Medulla oblongata (tissue), 1 donor: ENCODE measurements at regions not wholly inside any gene's neighbourhood (a gene's known extent, or its start where the extent isn't known, plus 50 kb on each side); places are given as distances from the start of the nearest gene placed in this dataset.

Source experiments
- DNase-seq: peaks from one replicate; pipeline ENCODE4 v3.0.0-alpha.2; 2015; ENCODE audit errors: extremely low spot score

DNA sequence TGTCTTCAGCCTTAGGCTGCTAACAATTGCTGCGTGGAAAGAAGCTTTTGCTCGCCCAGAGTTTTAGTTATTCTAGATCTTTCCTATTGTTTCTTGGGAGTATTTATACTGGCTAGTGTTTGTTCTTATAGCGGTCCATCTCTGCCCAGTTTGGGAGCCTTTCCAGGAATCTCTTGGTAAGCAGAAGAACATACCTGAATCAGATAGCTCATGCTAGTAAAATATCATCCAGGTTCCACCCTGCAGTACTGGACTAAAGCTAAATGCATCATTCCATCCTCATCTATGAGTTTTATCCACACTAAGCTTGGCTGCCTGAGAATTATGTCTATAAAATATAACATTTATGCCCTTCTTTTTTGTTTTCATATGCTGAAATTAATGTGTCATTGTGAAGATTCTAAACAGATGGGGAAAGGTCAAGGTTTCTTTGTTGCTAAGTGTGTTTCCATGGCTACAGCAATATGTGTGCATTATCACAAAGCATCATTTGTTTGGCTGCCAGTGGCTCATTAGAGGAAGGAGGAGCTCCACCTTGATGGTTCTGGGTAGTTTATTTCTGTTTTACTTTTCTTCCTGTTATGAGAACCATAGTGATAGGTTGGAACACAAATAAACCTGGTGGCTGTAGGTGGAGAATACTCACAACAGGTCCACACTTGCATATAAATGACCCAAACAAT is 182.8 kb downstream of the PIK3C3 start:
- no peak for DNase-seq

DNA sequence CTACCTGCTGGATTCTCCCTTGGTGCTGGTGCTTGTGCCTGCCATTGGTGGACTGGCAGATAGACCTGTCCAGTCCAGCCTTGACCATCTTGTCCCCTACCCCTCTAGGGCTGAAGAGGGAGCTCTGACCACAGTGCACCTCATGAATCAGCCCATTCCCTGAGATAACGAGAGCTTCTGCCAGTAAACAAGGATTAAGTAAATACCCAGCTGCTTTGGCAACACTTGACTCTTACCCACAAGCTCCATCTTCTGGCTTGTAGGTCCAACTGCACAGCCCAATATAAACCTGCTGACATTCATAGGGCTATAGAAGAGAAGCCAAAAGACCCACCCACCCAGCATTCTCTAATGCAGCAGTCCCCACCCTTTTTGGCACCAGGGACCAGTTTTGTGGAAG is 186.4 kb downstream of the PIK3C3 start:
- DNase-seq: no peak

DNA sequence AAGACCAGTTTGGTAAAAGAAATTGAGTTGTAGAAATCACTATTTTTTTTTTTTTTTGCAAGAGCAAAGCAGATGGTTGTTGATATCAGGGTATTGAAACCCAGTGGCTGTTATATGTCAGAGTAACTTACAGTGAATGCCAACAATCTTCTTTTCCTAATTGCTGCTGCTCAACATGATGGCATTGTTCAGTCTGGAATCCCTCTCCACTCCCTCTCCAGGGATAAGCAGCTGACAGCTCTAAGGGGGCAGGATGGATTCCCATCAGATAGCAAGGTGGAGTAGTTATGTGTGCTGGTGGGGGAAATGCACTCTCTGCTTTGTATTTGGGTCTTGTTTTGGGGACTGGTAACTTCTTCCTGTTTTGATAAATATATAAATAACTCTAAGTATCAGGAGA is 200.0 kb downstream of the PIK3C3 start:
- no peak for DNase-seq

GRCh38 chr18:42156281-42156680 is 201.2 kb downstream of the PIK3C3 start:
- DNase-seq: no peak

- DNase-seq: peak; percentile 8
Observed at GRCh38 chr18:42157420-42157819, 202.4 kb downstream of the PIK3C3 start.

DNA sequence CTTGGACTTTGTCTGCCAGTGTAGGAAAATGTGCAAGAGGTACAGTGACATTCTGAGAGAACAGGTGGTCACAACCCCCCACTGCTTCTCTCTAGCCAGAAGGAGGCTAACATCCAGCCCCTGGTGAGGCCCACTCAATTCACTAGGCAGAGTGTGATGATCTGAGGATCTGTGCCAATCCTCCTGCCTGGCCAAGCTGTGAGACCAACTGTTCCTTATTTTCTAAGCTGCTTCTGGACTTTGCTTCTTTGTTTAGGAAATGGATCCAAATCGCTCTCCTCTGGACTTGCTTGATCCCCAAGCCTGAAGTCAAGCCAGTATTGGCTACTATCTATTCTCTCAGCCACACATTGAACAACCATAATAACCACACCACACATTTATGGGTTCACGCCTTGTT is 202.8 kb downstream of the PIK3C3 start:
- peak; percentile 7 for DNase-seq

- DNase-seq: no peak
Observed at GRCh38 chr18:42159146-42159545, 204.1 kb downstream of the PIK3C3 start.

GRCh38 chr18:42163321-42163720 is 208.3 kb downstream of the PIK3C3 start:
- no peak for DNase-seq

DNA sequence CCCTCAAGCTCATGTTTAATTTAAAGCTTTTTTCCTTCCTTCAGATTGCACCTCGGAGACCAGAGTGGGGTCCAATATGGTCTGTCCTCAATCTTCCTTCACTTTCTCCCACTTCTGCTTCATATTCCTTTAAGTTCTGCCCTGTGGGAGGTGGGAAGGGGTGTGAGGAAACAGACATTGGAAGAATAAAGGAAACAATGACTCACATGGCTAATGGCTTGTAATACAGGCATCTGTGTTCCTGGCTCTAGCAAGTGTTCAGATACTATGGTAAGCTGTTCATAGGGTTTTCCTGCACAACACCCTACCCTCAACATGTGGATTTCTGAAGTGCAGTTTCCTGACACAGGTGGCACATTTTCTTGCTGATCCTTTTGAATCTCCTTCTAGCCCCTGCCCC is 209.5 kb downstream of the PIK3C3 start:
- DNase-seq: no peak

DNA sequence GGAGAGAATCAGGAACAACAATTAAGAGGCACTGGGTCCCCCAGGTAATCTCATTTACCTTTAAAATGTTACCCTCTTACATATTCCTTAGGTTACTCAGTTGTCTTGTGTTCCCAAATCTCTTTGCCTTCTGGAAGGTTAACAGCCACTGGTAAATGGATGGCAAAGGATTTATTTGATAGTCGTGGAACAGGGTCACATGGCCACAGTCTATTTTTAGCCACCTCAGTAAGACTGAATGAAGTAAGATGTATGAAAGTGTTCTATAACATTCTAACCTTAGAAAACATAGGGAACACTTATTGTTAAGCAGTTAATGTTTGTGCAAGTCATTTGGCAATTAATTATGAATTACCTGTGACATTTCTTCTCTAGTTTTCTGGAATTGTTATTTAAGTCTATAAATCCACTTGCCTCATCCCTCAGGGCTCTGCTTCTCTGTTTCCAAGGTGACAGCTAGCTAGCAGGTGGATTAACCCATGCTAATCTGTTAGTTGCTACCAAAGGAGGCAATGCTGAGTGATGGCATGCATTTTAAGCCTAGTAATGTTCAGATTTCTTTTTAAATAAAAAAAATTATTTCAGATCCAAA is 211.0 kb downstream of the PIK3C3 start:
- no peak for DNase-seq

DNA sequence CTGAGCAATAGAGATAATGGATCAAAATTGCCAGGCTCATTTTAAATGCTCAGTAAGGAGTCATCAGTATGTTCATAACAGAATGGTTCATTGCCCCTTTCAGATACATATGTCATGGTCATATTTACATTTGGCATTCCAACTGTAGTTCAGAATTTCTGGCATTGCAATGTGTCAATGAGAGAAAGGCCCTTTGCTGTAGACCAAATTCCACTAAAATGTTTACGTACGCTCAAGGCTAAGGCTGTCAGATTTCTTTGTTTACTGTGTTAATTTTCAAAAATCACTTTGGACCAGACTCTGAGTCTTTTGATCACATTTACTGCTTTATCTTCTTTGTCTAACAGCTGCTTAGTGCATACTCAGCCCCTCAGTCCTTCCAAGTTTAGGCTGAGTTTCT is 213.5 kb downstream of the PIK3C3 start:
- no peak for DNase-seq

GRCh38 chr18:42168907-42169306 is 213.9 kb downstream of the PIK3C3 start:
- DNase-seq: no peak

DNA sequence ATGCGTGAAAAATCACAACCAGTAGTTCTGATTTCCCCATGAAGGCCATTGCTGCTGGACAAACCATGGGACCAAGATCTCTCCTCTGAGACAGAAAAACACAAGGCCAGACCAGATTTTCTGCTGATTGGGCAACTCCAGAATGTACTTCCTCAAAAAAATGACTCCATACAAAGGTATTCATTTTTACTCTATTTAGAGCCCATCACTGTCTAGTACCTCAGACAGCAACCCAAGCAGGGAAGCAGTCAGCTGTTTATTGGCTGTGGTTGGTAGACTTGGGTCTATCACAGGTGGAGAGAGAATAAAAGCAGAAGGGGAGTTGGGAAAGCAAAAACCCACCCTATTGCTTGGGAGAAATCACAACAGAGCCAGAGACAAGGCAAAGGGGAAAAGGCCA is 219.9 kb downstream of the PIK3C3 start:
- DNase-seq: no peak

GRCh38 chr18:42176599-42176998 is 221.6 kb downstream of the PIK3C3 start:
- no peak for DNase-seq

GRCh38 chr18:42177390-42177789 is 222.4 kb downstream of the PIK3C3 start:
- no peak for DNase-seq

DNA sequence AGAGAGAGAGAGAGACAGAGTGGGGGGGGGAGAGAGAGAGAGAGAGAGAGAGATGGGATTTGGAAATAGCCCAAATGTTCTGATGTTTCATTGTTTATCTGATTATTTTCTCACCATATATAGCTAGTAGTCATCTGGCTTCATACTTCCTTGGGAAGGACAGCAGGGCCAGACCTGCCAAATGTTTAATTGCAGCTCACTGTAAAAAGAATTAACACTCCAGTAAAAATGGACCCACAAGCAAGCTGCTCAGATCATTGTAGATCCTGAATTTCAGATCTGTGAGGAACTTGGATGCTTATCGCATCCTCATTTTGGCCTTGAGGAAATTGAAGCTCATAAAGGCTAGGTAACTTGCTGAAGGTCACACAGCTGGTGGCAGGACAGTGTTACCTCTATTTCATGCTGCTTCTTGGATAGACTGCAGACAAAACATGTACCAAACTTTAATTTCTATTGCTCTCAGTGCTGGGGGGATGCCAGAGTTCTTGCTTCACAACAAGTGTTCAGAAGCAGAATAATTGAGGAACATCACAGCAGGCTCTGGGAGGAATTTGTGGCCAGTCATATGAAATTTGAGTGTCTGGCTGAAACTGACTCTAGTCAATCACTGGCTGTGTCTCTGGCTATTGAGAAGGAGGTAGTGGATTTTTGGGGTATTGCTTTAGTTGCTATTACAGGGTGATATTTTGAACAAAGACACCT is 223.5 kb downstream of the PIK3C3 start:
- peak; percentile 15 for DNase-seq

DNA sequence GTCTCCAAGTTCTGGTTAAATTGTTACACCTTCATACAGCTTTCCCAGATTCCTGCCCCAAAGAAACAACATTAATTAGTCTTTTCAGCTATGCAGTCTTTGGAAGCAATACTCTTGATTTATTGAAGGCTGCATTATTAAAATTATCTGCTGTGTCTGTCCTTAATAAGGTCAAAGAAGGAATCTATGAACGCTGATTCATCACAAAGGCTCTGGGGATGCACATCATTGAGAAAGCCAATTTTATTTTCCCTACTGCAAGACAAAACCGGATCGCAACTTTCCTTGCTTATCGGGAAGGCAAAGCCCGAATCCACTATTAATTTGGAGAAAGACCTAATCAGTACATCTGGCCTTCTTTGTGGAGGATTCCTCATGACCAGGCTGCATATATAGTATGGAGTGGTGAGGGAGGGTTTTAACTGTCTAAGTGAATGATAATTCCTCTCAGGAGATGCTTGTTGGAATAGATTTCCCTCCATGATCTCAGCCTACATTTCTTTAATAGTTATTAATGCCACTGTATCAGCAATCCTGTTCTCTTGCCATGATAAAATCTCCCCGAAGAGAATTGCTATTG is 224.6 kb downstream of the PIK3C3 start:
- no peak for DNase-seq

DNA sequence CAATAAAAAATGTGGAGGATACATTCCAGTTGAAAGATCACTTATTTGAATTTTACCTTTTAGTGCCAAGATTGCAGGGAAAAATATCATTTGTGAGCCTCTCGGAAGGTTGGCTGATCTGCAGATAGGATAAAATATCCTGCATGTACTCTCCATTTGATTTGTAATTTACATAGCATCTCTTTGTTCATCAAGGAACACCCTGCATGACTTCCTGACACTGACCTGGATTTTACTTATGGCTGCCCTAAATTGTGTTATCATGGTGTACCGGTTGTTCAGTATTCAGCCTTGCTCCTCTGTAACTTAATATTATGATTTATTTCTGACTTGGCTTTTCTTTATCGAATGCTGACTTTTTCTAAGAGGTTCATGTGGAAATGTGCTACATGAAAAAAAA is 226.4 kb downstream of the PIK3C3 start:
- DNase-seq: no peak

- no peak for DNase-seq
Observed at GRCh38 chr18:42182728-42183700, 228.0 kb downstream of the PIK3C3 start.

- DNase-seq: no peak
Observed at GRCh38 chr18:42183746-42184145, 228.7 kb downstream of the PIK3C3 start.

GRCh38 chr18:42184685-42185477 is 229.8 kb downstream of the PIK3C3 start:
- DNase-seq: no peak
